GM21576 (cell line): ENCODE measurements at regions not wholly inside any gene's neighbourhood (a gene's known extent, or its start where the extent isn't known, plus 50 kb on each side); places are given as distances from the start of the nearest gene placed in this dataset.
"Not testable (repeated sequence)": the region's sequence is repeated elsewhere in the genome, so short reads cannot be mapped to it uniquely, and the experiment has no call there.

ENCODE experiments used
- ATAC-seq: cut with Tn5 transposase; IDR thresholded peaks from one replicate; pipeline ENCODE4 v1.9.1; 2021; ENCODE audit warnings: mild to moderate bottlenecking, moderate library complexity; ENCODE audit not compliant: unreplicated experiment

DNA sequence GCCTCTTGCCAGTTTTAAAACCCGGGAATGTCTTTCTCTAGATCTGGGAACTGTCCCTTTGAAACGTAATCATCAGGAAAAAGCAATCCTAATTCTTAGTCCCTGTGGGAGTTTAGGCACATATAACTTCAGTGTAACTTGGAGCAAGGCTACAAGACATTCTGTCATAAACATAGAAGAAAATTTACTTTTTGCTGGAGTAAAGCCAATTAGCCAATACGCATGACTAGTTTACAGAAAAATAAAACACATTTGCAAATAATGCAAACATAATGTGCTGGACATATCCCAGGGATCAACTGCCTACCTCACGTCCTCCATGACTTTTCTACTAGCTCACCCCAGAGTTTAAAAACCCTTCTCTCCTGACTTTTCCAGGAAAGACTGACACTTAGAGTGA lies 970.6 kb downstream of the MRPL39 start:
- ATAC-seq, result no peak

DNA sequence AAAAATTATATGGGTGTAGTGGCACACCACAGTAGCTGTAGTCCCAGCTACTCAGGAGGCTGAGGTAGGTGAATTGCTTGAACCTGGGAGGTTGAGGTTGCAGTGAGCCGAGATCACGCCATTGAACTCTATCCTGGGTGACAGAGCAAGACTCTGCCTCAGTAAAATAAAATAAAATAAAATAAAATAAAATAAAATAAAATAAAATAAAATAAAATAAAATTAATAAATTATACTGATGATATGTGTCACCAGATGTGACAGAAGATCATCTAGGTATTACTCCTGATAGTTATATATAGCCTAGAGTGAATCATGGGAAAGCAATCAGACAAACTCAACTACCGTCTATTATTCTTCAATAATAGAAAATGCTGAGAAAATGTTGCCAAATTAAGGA lies 972.5 kb downstream of the MRPL39 start:
- no peak for ATAC-seq

DNA sequence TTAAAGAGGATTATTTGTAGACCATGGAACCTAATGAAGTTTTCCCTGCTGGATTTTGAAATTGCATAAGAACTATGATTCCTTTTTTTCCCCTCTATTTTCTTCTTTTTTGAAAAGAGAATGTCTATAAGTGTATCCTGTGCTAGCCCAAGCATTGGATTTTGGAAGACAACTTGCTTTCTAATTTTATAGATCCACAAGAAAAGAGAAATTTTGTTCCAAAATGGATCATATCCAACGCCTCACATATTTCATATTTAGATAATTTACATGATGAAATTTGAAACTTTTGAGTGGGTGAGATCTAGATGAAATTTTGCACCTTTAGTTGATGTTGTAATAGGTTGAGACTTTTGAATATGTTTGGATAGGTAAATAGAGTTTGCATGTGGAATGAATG lies 978.7 kb downstream of the MRPL39 start:
- no peak for ATAC-seq

GRCh38 chr21:24628046-24628445 lies 979.2 kb downstream of the MRPL39 start:
- no peak for ATAC-seq

GRCh38 chr21:24617819-24618218 lies 989.5 kb downstream of the MRPL39 start:
- ATAC-seq, result no peak

- no peak for ATAC-seq
Measured at GRCh38 chr21:24594082-24594481, 1013.2 kb downstream of the MRPL39 start.

DNA sequence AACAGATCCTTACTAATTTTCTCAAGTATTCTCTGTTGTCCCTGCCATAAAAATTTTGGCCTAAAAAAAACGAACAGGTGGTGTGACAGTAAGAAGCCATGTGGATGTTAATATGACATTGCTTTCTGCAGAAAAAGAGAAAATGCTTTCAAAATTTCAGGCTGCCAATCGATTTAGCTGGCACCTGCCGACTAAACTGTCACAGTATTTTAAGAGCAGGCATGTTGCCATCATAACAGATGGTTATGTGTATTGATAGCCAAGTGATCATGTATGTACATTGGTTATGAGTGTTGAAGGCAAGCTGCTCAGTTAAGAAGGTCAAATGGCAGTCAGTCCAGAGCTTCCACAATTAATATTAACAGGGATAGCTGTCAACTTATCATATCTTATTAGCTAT lies 1017.0 kb downstream of the MRPL39 start:
- ATAC-seq, result no peak

DNA sequence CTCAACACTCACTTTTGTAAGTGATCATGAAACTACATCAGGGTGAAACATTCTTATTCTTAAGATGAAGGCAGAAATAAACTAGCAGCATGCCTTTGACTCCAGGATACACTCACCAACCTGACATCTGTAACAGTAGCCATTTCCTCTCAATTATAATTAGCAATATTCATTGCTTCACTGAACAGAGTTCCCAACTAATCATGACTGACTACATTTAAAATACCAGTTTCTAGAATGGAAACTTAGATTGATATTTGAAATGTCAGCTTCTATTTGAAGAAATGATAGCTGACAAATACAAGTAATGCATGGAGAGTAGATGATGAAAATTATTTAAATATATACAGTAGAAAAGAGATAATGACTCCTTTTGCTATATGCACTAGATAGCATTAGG lies 1023.8 kb downstream of the MRPL39 start:
- no peak for ATAC-seq

GRCh38 chr21:24577301-24577700 lies 1030.0 kb downstream of the MRPL39 start:
- no peak for ATAC-seq

GRCh38 chr21:24561291-24561690 lies 1046.0 kb downstream of the MRPL39 start:
- no peak for ATAC-seq

- ATAC-seq, result no peak
Measured at GRCh38 chr21:24552491-24552890, 1054.8 kb downstream of the MRPL39 start.

- ATAC-seq, result no peak
Measured at GRCh38 chr21:24545807-24546361, 1061.4 kb downstream of the MRPL39 start.

DNA sequence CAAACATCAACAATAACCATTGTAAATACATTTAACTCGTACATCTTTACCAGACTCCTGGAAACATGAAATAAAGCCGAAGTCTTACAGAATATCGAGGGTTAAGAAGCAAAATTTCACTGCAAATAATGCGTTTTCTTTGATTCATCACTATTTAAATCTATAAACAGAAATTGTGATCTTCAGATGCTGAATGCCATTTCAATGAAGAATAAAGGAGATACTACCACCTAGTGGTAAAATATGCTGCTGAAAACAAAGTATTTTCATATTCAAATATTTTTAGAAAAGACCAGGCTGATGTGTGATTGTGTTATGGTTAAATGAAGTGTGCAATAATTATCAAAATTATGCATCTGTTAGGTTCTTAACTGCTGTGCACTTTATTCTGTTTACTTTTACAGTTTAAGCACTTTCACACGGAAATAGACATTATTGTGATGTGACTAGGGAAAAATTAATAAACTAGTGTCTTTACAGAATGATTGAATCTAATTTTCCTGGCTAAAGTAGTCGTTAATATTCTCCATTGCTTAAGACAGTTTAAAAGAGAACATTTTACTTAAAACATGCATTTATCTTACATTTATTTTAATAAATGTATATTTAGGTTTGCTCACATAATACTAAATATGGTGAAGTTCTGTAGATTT lies 1093.1 kb downstream of the MRPL39 start:
- ATAC-seq, result no peak

DNA sequence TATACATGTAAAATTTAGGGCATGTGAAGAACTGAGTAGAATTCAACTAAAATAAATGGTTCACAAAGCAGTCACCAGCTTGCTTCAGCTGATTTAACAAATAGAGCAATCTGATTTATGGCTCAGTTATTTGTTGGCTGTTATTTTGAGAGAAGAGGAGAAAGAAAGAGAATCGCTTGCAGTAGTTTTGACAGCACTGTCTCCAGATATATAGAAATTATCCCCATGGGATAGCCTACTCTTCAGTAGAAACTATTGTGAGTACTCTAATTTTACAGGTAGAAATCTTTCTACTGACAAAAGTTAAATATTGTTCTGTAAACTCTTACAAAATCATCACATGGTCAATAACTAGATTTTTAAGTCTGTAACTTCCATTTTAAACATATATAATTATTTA lies 1098.2 kb downstream of the MRPL39 start:
- no peak for ATAC-seq

- no peak for ATAC-seq
Measured at GRCh38 chr21:24486973-24487372, 1120.3 kb downstream of the MRPL39 start.

DNA sequence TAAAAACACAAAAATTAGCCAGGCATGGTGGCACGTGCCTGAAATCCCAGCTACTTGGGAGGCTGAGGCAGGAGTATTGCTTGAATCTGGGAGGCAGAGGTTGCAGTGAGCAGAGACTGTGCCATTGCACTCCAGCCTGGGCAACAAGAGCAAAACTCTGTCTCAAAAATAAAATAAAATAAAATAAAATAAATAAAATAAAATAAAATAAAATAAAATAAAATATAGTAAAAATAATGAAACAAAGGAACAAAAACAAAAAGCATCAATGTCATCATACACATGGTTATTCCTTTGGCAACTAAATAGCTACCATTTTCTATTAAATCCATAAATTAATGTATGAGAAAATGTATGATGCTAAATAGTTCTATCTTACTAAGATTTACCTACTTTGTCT lies 1123.9 kb downstream of the MRPL39 start:
- not testable (repeated sequence) for ATAC-seq

DNA sequence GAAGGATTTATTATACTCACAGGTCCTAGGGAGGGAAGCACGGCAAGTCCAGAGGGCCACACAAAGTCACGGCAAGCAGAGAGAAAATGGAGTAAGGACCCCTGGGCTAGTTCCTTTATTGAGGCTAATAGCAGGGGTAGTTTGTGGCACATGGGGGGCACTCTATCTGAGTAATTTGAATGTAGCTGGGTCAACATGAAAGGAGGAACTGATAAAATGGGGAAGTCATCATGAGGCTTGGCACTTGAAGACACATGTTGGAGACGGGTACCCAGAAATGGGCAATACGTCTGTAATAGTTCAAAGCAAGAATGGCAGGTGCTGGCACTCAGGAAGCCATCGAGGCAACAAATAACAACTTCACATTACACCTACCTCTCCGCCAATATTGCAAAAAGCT lies 1136.4 kb downstream of the MRPL39 start:
- no peak for ATAC-seq

- ATAC-seq, result no peak
Measured at GRCh38 chr21:24456358-24456757, 1150.9 kb downstream of the MRPL39 start.

- no peak for ATAC-seq
Measured at GRCh38 chr21:24450119-24450518, 1157.2 kb downstream of the MRPL39 start.

DNA sequence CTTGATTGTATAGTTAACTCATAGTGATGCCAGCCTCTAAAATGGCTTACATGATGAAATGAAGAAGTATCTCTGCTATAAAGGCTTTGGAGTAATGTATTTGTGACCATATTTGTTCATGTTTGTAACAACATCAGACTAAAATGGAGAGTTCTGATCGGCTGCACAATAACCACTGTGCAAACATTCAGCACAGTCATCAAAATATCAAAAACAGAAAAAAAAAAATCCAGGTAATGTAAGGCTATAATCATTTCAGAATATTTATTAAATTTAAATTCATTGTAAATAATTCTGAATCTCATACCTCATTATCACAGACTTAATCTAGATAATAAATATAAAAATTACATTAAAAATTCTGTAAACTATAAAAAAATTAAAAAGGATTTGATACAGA lies 1161.8 kb downstream of the MRPL39 start:
- no peak for ATAC-seq

DNA sequence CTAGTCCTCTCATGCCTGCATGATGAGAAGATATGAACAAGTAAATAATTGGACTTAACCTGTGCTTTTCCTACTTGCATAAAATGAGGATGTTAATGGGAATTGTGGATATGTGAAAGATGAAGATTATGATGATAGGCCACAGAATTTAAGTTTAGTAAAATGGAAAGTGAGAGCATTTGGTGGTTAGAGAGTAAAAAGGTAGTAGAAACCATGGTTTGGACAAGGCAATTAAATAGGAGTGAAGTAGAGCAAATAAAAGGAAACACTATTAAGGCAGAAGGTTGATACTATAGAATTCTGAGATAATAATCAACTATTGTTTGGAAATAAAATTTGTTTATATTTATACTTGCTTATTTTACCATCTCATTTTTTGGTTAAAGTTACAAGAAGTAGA lies 1162.5 kb downstream of the MRPL39 start:
- ATAC-seq, result no peak

DNA sequence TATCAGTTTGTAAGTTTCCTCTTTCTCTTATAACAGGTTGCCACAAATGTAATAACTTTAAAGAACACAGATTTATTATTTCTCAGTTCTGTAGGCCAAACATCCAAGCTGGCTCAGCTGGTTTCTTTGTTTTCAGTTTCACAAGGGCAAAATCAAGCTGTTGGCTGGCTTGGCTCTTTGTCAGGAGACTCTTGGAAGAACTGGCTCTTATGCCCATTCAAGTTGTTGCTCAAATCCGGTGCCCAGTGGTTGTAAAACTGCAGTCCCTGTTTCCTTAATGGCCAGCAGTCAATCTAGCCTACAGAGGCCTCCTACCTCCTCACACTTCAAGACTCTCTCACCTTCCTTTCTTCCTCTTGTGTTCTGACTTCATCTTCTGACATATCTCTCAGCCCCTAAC lies 1171.0 kb downstream of the MRPL39 start:
- no peak for ATAC-seq

GRCh38 chr21:24428591-24429199 lies 1178.6 kb downstream of the MRPL39 start:
- peak; percentile 66 for ATAC-seq
